Fibroblast of the aortic adventitia (primary cell): ENCODE measurements at regions not wholly inside any gene's neighbourhood (a gene's known extent, or its start where the extent isn't known, plus 50 kb on each side); places are given as distances from the start of the nearest gene placed in this dataset.
"Not testable (repeated sequence)": the region's sequence is repeated elsewhere in the genome, so short reads cannot be mapped to it uniquely, and the experiment has no call there.

Experiments
- DNase-seq: peaks from one replicate; pipeline ENCODE4 v3.0.0-alpha.2; 2010; ENCODE audit warnings: low read depth
- H3K4me3 ChIP-seq: 2 replicates; pipeline ENCODE4 v1.5.1; 2011; ENCODE audit warnings: low read depth, mild to moderate bottlenecking, control low read depth, low read length, moderate library complexity
- CTCF ChIP-seq: IDR thresholded peaks from 2 replicates; pipeline ENCODE4 v1.5.1; 2011; ENCODE audit warnings: mild to moderate bottlenecking, low read length, control low read depth, inconsistent platforms; ENCODE audit not compliant: insufficient read depth

- no peak for TF ChIP-seq CTCF
- DNase-seq = no peak
- no peak overlapping the region for H3K4me3 ChIP-seq
Measured at GRCh38 chr7:46279290-46279689, 358.2 kb upstream of the IGFBP3 start.

GRCh38 chr7:46264646-46265045, 343.6 kb upstream of the IGFBP3 start:
- no peak for TF ChIP-seq CTCF
- no peak for DNase-seq
- H3K4me3 ChIP-seq = no peak overlapping the region

GRCh38 chr7:46261638-46262037, 340.6 kb upstream of the IGFBP3 start:
- not testable (repeated sequence) for DNase-seq, H3K4me3 ChIP-seq

GRCh38 chr7:46259947-46260346, 338.9 kb upstream of the IGFBP3 start:
- DNase-seq = no peak
- no peak for TF ChIP-seq CTCF
- H3K4me3 ChIP-seq = no peak overlapping the region

GRCh38 chr7:46257761-46258448, 336.8 kb upstream of the IGFBP3 start:
- TF ChIP-seq CTCF = no peak
- peak; percentile 91 for DNase-seq
- no peak overlapping the region for H3K4me3 ChIP-seq

- no peak for TF ChIP-seq CTCF
- DNase-seq = no peak
- no peak overlapping the region for H3K4me3 ChIP-seq
Measured at GRCh38 chr7:46256870-46257661, 336.0 kb upstream of the IGFBP3 start.

- no peak for TF ChIP-seq CTCF
- no peak for DNase-seq
- no peak overlapping the region for H3K4me3 ChIP-seq
Measured at GRCh38 chr7:46253520-46253919, 332.4 kb upstream of the IGFBP3 start.
